ENCODE measurements at regions not wholly inside any gene's neighbourhood (a gene's known extent, or its start where the extent isn't known, plus 50 kb on each side); places are given as distances from the start of the nearest gene placed in this dataset.

- TF ChIP-seq CTCF (IDR thresholded peaks at IDR 0.05; ENCODE audit: low read length) (no peak), EZH2 (optimal IDR thresholded peaks at IDR 0.05; ENCODE audit: low read depth, low read length) (no peak), EZH2phosphoT487 (IDR thresholded peaks at IDR 0.05; ENCODE audit: low read length) (no peak)
These were observed 148.1 kb downstream of the ACTBL2 start for GRCh38 chr5:57334475-57334874.

Measured in MM.1S (cell line).